Tibial nerve (tissue), 3 donors: ENCODE measurements at regions not wholly inside any gene's neighbourhood (a gene's known extent, or its start where the extent isn't known, plus 50 kb on each side); places are given as distances from the start of the nearest gene placed in this dataset.

Experiments used
- POLR2A ChIP-seq, 2 donors: fragments of 450-650 bp; IDR thresholded peaks; one replicate each; pipeline ENCODE4 v1.6.1; 2017; ENCODE audit warnings: antibody characterized with exemption in 2 of 2, mild to moderate bottlenecking in 2 of 2, moderate library complexity in 2 of 2
- TF ChIP-seq, protein P1 (sequence below), 5 experiments: fragments of 200-600 bp in 3 of 5; fragments of 450-650 bp in 2 of 5; sonication (generic) in 3 of 5; IDR thresholded peaks; one replicate each; pipeline ENCODE4 v1.5.1; 2016 to 2019; ENCODE audit warnings: antibody characterized with exemption in 5 of 5, mild to moderate bottlenecking in 3 of 5, moderate library complexity in 2 of 5

DNA sequence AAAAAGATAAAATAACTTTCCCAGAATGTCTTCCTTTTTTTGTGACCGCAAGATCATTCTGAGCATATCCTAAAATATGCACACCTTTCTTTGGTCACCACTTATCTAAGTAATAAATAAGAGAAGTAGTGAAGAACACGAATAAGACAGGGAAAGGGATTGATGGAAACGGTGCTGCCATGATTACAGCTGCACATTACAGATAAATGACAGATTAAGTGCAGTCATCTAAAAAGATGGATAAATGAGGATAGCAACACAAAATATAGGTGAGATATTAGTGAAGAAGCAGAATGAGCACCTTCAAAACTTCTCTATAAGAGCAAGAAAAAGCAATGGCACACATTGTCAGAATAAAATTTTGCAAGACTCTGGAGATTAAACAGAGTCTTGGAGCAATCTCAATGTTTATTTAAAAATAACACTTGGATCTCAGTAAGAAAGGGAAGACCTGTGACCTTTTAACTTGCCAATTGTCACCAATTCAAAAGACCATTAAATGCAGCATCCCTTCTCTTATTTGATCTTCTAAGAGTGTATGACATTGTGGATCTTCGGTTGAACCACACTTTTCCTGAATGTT lies 567.1 kb downstream of the KCNJ2 start:
- TF ChIP-seq, protein P1, sequence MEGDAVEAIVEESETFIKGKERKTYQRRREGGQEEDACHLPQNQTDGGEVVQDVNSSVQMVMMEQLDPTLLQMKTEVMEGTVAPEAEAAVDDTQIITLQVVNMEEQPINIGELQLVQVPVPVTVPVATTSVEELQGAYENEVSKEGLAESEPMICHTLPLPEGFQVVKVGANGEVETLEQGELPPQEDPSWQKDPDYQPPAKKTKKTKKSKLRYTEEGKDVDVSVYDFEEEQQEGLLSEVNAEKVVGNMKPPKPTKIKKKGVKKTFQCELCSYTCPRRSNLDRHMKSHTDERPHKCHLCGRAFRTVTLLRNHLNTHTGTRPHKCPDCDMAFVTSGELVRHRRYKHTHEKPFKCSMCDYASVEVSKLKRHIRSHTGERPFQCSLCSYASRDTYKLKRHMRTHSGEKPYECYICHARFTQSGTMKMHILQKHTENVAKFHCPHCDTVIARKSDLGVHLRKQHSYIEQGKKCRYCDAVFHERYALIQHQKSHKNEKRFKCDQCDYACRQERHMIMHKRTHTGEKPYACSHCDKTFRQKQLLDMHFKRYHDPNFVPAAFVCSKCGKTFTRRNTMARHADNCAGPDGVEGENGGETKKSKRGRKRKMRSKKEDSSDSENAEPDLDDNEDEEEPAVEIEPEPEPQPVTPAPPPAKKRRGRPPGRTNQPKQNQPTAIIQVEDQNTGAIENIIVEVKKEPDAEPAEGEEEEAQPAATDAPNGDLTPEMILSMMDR (IDR thresholded peaks at IDR 0.05), result no peak
- TF ChIP-seq POLR2A (IDR thresholded peaks at IDR 0.05), result no peak
